Panc1 (cell line): ENCODE measurements at regions not wholly inside any gene's neighbourhood (a gene's known extent, or its start where the extent isn't known, plus 50 kb on each side); places are given as distances from the start of the nearest gene placed in this dataset.

Experiments
- SIN3A ChIP-seq: IDR thresholded peaks from 2 replicates; pipeline ENCODE4 v1.6.1; 2012; ENCODE audit warnings: low read depth, mild to moderate bottlenecking, low read length, moderate library complexity, borderline replicate concordance; ENCODE audit not compliant: insufficient read depth
- TCF7L2 ChIP-seq: IDR thresholded peaks from 2 replicates; pipeline ENCODE4 v1.6.1; 2011; ENCODE audit warnings: mild to moderate bottlenecking, low read depth, low read length, inconsistent platforms
- TF ChIP-seq, protein P1 (sequence below): fragments of 450-650 bp; IDR thresholded peaks from 2 replicates; pipeline ENCODE4 v1.5.1; 2017; ENCODE audit warnings: mild to moderate bottlenecking
- TF ChIP-seq, protein P2 (sequence below), 2 experiments: IDR thresholded peaks; 2 replicates each; pipeline ENCODE4 v1.6.1; 2011 to 2012; ENCODE audit warnings: low read depth in 2 of 2, control low read depth in 1 of 2, low read length in 1 of 2, mild to moderate bottlenecking in 1 of 2, moderate library complexity in 1 of 2; ENCODE audit not compliant: insufficient read depth in 1 of 2

DNA sequence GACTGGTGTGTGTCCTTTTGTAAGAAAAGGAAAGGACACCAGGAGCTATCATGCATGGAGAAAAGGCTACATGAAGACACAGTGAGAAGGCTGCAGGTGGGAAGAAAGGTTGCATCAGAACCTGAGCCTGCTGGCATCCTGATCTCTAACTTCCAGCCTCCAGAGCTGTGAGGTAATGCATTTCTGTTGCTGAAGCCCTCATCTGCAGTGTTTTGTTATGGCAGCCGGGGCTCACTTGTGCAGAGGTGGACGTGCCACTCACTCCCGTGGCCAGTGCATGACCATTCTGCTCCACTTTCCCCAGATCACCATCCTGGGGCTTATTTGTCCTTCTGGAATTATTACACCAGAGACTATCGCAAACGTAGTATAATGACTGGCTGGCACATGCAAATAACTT is 155.3 kb downstream of the IRS2 start:
- TF ChIP-seq, protein P1, sequence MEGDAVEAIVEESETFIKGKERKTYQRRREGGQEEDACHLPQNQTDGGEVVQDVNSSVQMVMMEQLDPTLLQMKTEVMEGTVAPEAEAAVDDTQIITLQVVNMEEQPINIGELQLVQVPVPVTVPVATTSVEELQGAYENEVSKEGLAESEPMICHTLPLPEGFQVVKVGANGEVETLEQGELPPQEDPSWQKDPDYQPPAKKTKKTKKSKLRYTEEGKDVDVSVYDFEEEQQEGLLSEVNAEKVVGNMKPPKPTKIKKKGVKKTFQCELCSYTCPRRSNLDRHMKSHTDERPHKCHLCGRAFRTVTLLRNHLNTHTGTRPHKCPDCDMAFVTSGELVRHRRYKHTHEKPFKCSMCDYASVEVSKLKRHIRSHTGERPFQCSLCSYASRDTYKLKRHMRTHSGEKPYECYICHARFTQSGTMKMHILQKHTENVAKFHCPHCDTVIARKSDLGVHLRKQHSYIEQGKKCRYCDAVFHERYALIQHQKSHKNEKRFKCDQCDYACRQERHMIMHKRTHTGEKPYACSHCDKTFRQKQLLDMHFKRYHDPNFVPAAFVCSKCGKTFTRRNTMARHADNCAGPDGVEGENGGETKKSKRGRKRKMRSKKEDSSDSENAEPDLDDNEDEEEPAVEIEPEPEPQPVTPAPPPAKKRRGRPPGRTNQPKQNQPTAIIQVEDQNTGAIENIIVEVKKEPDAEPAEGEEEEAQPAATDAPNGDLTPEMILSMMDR, result no peak
- TF ChIP-seq SIN3A, result no peak
- TF ChIP-seq, protein P2, sequence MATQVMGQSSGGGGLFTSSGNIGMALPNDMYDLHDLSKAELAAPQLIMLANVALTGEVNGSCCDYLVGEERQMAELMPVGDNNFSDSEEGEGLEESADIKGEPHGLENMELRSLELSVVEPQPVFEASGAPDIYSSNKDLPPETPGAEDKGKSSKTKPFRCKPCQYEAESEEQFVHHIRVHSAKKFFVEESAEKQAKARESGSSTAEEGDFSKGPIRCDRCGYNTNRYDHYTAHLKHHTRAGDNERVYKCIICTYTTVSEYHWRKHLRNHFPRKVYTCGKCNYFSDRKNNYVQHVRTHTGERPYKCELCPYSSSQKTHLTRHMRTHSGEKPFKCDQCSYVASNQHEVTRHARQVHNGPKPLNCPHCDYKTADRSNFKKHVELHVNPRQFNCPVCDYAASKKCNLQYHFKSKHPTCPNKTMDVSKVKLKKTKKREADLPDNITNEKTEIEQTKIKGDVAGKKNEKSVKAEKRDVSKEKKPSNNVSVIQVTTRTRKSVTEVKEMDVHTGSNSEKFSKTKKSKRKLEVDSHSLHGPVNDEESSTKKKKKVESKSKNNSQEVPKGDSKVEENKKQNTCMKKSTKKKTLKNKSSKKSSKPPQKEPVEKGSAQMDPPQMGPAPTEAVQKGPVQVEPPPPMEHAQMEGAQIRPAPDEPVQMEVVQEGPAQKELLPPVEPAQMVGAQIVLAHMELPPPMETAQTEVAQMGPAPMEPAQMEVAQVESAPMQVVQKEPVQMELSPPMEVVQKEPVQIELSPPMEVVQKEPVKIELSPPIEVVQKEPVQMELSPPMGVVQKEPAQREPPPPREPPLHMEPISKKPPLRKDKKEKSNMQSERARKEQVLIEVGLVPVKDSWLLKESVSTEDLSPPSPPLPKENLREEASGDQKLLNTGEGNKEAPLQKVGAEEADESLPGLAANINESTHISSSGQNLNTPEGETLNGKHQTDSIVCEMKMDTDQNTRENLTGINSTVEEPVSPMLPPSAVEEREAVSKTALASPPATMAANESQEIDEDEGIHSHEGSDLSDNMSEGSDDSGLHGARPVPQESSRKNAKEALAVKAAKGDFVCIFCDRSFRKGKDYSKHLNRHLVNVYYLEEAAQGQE (IDR thresholded peaks at IDR 0.05; ENCODE audit: insufficient read depth in 1 of 2, low read depth in 2 of 2, low read length in 1 of 2), result no peak
- TF ChIP-seq TCF7L2, result no peak
